GM12891 (cell line): ENCODE measurements at regions not wholly inside any gene's neighbourhood (a gene's known extent, or its start where the extent isn't known, plus 50 kb on each side); places are given as distances from the start of the nearest gene placed in this dataset.

Experiments used
- POLR2A ChIP-seq: IDR thresholded peaks from 2 replicates; pipeline ENCODE4 v1.6.1; 2011; ENCODE audit warnings: low read depth, low read length, control low read depth
- POLR2AphosphoS5 ChIP-seq: IDR thresholded peaks from 2 replicates; pipeline ENCODE4 v1.6.1; 2011; ENCODE audit warnings: low read depth, low read length, control low read depth

GRCh38 chr3:5343459-5343858 lies 156.0 kb downstream of the EDEM1 start:
- TF ChIP-seq POLR2AphosphoS5 (no peak), POLR2A (no peak)
